ENCODE measurements at regions not wholly inside any gene's neighbourhood (a gene's known extent, or its start where the extent isn't known, plus 50 kb on each side); places are given as distances from the start of the nearest gene placed in this dataset.

DNA sequence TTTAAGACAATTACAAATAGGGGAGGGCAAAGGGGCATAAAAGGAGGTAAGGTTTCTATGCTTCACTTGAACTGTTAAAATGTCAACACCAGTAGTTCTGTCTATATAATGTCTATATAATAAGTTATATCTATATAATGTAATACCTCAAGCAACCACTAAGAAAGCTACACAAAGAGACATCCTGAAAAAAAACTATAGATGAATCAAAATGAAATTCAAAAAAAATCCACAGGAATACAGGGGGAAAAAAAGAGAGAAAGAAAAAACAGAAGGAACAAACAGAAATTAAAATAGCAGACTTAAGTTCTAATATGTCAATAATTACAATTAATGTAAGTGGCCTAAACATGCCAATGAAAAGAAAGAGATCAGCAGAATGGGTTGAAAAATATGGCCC lies 186.0 kb downstream of the KCTD15 start:
- TF ChIP-seq, protein P1, sequence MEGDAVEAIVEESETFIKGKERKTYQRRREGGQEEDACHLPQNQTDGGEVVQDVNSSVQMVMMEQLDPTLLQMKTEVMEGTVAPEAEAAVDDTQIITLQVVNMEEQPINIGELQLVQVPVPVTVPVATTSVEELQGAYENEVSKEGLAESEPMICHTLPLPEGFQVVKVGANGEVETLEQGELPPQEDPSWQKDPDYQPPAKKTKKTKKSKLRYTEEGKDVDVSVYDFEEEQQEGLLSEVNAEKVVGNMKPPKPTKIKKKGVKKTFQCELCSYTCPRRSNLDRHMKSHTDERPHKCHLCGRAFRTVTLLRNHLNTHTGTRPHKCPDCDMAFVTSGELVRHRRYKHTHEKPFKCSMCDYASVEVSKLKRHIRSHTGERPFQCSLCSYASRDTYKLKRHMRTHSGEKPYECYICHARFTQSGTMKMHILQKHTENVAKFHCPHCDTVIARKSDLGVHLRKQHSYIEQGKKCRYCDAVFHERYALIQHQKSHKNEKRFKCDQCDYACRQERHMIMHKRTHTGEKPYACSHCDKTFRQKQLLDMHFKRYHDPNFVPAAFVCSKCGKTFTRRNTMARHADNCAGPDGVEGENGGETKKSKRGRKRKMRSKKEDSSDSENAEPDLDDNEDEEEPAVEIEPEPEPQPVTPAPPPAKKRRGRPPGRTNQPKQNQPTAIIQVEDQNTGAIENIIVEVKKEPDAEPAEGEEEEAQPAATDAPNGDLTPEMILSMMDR (conservative IDR thresholded peaks at IDR 0.05; ENCODE audit: low read depth, low read length): no peak
- DNase-seq (ENCODE audit: low read depth): no peak
- no peak overlapping the region for H3K4me3 ChIP-seq (ENCODE audit: low read length)

DNA sequence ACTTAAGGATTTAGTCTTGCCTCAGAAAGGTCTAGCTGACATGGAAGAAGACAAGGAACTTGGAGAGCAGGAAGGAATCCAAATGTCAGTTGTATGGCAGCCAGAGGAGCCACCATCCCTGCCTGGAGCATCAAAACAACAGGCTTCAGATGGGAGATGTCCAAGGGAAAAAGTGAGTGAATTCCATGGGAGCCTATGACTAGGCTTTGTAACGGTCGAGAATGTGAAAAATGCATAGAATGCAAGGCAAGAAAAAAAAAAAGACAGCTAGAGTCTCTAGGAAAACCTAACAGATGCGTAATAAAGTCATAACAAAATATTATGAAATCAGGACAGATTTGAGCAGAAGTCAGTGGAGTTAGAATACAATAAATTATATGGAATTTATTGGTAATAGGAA lies 183.7 kb upstream of the LSM14A start:
- H3K4me3 ChIP-seq (ENCODE audit: low read length): no peak overlapping the region
- no peak for DNase-seq (ENCODE audit: low read depth)
- TF ChIP-seq, protein P1 (conservative IDR thresholded peaks at IDR 0.05; ENCODE audit: low read depth, low read length): no peak

DNA sequence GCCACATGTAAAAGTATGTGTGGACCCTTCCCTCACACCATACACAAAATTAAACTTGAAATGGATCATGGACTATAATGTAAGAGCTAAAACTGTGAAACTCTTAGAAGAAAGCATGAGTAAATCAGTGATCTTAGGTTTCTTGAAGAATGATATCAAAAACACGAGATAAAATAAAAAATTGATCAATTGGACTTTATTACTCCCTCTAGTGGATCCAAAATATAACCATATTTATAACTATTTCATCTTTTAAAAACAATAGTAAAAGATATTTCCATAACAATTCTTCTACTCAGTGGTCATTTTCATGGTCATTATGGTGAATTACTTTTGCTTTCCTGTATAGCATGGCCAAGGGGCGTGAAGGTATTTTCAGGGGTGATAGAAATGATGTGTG lies 174.6 kb upstream of the LSM14A start:
- DNase-seq (ENCODE audit: low read depth): no peak

DNA sequence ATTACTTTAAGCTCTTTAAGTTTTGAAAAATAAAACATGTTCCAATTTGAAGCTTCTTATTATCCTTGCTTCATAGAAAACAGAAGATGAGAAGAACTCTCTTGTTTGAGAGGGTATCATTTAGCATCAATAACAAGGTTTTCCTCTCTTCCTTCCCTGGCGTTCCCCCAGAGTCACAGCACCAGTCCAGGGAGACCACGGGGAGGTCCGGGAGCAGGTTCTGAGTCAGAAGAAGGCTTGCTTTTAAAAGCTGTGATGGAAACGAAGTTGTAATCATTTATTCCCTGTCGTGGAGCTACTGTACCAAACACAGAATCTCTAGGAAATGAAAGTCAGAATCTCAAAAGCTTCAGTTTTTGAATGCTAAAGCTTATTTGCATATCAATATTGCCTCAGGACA lies 174.0 kb upstream of the LSM14A start:
- DNase-seq (ENCODE audit: low read depth): no peak
- no peak overlapping the region for H3K4me3 ChIP-seq (ENCODE audit: low read length)
- TF ChIP-seq, protein P1 (conservative IDR thresholded peaks at IDR 0.05; ENCODE audit: low read depth, low read length): no peak

More for the DNA sequence above, 174.6 kb upstream of the LSM14A start:
- H3K4me3 ChIP-seq (ENCODE audit: low read length): no peak overlapping the region
- TF ChIP-seq, protein P1 (conservative IDR thresholded peaks at IDR 0.05; ENCODE audit: low read depth, low read length): peak; percentile 0

DNA sequence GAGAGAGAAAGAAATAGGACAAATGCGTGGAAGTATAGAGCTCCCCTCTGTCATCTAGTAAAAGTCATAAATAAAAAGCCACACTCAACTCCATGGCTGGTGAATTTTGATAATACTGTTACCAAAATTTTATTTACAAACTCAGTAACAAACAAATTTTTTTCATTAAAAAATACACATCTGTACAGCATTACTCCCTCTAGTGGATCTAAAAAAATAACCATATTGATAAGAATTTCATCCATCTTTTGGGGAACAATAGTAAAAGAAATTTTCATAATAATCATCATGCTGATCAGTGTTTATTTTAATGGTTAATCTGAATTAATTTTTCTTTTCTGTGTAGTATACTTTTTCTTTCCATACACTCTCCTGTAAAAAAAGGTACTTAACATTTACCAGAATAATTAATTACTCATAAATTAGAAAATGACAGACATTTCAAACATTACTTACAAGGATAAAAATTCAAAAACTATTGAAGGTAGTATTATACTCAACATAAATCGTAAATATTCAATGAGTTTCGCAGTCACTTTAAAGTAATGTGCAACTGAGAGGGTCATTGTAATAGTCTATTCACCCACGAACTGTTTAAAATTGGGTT lies 173.5 kb upstream of the LSM14A start:
- TF ChIP-seq, protein P1 (conservative IDR thresholded peaks at IDR 0.05; ENCODE audit: low read depth, low read length): no peak
- no peak for DNase-seq (ENCODE audit: low read depth)
- H3K4me3 ChIP-seq (ENCODE audit: low read length): no peak overlapping the region

DNA sequence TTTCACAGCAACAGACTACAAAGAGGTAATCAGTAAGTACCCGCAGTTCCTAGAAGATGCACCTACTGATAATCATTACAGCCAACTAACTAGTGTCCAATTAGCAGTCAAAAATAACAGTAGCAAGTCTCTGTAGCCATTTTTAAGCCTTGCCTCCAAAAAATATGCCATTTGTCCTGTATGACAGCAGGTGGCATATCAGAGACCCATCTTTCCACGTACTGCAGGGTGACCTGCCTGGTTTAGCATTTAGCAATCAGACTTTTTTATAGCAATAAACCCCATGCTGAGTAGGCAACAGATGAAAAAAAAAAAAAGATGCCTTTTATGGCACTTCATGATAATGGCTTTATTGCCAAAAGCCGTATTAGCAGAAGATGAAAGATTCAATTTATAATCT lies 155.3 kb upstream of the LSM14A start:
- TF ChIP-seq, protein P1 (conservative IDR thresholded peaks at IDR 0.05; ENCODE audit: low read depth, low read length): no peak
- H3K4me3 ChIP-seq (ENCODE audit: low read length): no peak overlapping the region
- no peak for DNase-seq (ENCODE audit: low read depth)

DNA sequence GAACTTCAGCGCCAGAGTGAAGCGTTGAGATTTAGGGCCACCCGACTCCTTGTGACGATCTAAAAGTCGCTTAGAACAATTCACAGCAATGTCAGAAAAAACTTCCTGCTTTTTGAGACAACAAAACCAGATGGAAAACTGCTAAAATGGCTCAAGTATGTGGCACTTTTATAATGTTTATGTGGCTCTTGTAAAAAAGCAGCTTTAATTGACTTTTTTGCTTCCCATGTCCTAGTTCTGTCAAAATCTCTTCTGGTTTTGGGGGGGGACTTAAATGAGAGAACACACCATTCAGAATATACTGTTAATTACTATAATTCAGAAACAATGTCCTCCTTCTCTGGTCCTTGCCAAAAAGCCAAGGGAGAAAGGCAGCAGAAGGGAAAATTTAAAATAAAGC lies 154.7 kb upstream of the LSM14A start:
- TF ChIP-seq, protein P1 (conservative IDR thresholded peaks at IDR 0.05; ENCODE audit: low read depth, low read length): no peak
- H3K4me3 ChIP-seq (ENCODE audit: low read length): no peak overlapping the region
- DNase-seq (ENCODE audit: low read depth): no peak
